Tibial nerve (tissue), 3 donors: ENCODE measurements at regions not wholly inside any gene's neighbourhood (a gene's known extent, or its start where the extent isn't known, plus 50 kb on each side); places are given as distances from the start of the nearest gene placed in this dataset.

Experiments used
- CTCF ChIP-seq, 5 experiments: fragments of 200-600 bp in 3 of 5; fragments of 450-650 bp in 2 of 5; sonication (generic) in 3 of 5; IDR thresholded peaks; one replicate each; pipeline ENCODE4 v1.5.1; 2016 to 2019; ENCODE audit warnings: antibody characterized with exemption in 5 of 5, mild to moderate bottlenecking in 3 of 5, moderate library complexity in 2 of 5
- POLR2A ChIP-seq, 2 donors: fragments of 450-650 bp; IDR thresholded peaks; one replicate each; pipeline ENCODE4 v1.6.1; 2017; ENCODE audit warnings: antibody characterized with exemption in 2 of 2, mild to moderate bottlenecking in 2 of 2, moderate library complexity in 2 of 2

GRCh38 chr11:97570636-97571035 is 1180.8 kb downstream of the JRKL start:
- TF ChIP-seq CTCF (IDR thresholded peaks at IDR 0.05) (no peak), POLR2A (IDR thresholded peaks at IDR 0.05) (no peak)
